ENCODE measurements at regions not wholly inside any gene's neighbourhood (a gene's known extent, or its start where the extent isn't known, plus 50 kb on each side); places are given as distances from the start of the nearest gene placed in this dataset.
"Not testable (repeated sequence)": the region's sequence is repeated elsewhere in the genome, so short reads cannot be mapped to it uniquely, and the experiment has no call there.

DNA sequence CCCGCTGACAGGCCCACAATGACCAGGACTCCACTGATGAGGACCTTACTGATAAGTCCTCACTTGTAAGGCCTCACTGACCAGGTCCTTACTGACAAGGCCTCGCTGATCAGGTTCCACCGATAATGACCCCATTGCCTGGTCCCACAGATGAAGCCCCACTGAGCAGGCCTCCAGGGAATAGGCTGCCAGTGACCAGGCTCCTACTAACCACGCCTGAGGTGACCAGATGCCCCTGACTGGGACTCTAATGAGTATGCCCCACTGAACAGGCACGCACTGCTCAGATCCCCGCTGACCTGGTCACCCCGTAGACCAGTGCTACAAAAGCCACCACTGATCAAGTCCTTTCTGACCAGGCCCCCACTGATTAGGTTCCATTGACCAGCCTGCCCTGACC, 241.2 kb downstream of the POTED start:
- in situ Hi-C loops (cut with HindIII; ENCODE audit: low pct_unique_long_range_greater_than_20kb, low sequenced_read_pairs); DNase-seq (ENCODE audit: low read depth): not testable (repeated sequence)

DNA sequence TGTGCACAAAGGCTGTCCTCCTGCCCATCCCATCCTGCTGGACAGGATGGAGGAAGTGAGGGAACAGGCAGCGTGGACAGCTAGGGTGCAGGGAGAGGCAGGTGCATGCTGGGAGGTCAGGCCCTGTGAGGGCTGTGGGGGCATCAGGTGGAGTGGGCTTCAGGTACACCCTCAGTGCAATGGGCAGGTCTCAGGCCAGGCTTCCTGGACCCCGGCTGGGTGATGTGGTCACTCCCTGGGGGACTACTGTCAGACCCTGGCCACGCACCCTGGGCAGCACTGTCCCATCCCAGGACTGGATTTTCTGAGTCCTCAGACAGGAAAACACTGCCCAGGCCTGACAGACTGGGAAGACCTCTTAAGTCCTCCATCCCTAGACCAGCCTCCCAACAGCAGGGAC, 239.9 kb downstream of the POTED start:
- DNase-seq (ENCODE audit: low read depth); in situ Hi-C loops (cut with HindIII; ENCODE audit: low pct_unique_long_range_greater_than_20kb, low sequenced_read_pairs): not testable (repeated sequence)

DNA sequence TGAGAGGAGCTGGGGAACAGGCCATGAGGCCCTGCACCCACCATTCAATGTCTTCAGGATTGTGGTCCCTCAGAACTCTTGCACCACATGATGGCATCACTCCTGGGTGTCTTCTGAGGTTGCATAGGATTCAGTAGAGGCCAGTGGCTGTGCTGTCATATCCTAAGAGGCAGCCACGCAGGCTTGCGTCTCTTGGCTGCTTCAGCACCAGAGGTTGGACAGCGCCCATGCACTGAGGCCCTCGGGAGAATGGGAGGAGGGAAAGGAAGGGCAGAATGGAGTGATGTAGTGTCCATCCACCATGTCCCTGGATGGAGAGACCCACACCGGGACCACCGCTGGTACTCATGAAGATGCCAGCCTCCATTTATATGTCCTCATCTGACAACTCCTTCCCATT, 237.1 kb downstream of the POTED start:
- DNase-seq (ENCODE audit: low read depth): peak; percentile 6
- in situ Hi-C loops (cut with HindIII; ENCODE audit: low pct_unique_long_range_greater_than_20kb, low sequenced_read_pairs): not testable (repeated sequence)

DNA sequence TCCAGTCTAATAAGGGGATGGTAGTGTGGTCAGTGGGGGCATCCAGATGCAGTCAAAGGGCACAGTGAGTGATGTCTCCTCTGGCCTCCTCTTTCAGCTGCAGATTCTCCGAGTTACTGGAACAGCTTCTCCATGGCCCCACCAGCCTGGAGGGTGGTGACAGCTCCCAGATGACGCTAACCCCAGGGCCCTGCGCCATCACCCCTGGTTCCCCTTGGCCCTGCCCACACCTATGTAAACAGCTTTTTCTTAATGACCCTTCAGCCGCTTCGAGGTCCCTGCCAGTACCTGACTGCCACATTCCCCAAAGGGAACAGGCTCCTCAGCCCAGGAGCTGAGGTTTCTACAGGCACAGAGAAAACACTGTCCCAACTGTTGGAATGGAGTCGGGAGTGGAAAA, 235.0 kb downstream of the POTED start:
- DNase-seq (ENCODE audit: low read depth); in situ Hi-C loops (cut with HindIII; ENCODE audit: low pct_unique_long_range_greater_than_20kb, low sequenced_read_pairs): not testable (repeated sequence)

DNA sequence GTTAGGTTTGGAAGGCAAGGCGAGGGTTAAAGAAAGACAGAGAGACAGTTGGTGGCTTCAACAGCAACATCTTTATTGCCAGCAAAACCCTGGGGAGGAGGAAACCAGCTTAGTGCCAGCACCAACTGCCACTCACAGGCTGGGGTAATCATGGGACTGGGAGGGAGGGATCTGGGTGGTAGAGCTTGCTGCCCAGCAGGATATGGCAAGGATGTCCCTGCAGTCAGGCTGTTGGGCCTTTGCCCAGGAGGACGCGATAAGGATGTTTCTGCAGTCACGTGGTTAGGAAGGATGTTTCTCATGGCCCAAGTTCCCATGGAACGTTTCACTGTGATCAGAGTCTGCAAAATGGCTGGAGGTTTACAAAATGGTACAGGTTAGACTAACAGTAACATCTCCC, 233.5 kb downstream of the POTED start:
- DNase-seq (ENCODE audit: low read depth); in situ Hi-C loops (cut with HindIII; ENCODE audit: low pct_unique_long_range_greater_than_20kb, low sequenced_read_pairs): not testable (repeated sequence)

DNA sequence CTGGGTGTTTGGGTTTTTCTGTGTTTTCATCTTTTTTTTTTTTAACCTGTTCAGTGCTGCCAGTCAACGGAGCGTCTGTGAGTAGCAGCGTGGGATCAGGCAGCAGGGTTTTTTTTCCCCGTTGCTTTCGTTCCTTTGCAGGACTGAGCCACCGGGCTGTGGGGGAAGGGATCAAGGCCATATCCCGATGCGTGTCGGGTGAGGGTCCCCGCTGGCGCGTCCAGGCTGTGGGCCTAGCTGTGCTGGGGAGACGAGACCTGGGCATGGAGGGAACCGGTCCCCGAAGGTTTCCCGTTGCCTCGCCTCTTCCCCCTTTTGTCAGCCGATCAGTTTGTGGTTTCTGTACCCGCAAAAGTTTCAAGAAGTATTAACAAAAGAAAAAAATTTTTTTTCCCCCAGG, 218.1 kb downstream of the POTED start:
- in situ Hi-C loops (cut with HindIII; ENCODE audit: low pct_unique_long_range_greater_than_20kb, low sequenced_read_pairs); DNase-seq (ENCODE audit: low read depth): not testable (repeated sequence)

DNA sequence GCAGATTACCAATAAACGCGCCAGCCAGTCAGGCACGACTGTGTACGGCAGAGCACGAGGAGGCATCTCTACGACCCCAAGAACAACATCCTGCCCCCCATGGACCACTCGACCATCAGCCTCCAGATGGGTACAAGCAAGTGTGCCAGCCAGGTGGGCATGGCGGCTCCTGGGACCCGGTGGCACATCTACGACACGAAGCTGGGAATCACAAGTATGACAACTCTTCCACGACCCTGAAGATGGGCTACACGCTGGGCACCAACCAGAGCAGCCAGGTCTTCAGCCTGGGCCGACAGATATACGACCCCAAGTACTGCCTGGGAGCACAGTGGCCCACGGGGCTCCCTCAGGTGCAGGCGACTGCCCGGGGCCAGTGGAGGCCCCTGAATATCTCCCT, 217.6 kb downstream of the POTED start:
- in situ Hi-C loops (cut with HindIII; ENCODE audit: low pct_unique_long_range_greater_than_20kb, low sequenced_read_pairs): no loop called here
- no peak for DNase-seq (ENCODE audit: low read depth)

DNA sequence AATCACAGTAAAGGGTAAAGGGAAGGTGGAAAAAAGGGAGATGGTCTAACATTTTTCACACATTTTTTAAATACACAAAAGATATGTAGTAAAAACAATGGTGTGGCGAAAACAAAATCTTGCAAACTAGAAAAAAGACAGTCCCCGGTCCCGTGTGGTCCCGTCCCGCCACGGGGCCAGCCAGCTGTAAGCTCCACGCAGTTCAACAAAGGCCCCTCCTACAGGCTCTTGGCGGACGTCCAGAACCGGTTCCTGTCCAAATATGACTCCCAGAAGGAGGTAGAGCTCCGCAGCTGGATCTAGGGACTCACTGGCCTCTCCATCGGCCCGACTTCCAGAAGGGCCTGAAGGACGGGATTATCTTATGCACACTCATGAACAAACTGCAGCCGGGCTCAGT, 216.9 kb downstream of the POTED start:
- DNase-seq (ENCODE audit: low read depth); in situ Hi-C loops (cut with HindIII; ENCODE audit: low pct_unique_long_range_greater_than_20kb, low sequenced_read_pairs): not testable (repeated sequence)

DNA sequence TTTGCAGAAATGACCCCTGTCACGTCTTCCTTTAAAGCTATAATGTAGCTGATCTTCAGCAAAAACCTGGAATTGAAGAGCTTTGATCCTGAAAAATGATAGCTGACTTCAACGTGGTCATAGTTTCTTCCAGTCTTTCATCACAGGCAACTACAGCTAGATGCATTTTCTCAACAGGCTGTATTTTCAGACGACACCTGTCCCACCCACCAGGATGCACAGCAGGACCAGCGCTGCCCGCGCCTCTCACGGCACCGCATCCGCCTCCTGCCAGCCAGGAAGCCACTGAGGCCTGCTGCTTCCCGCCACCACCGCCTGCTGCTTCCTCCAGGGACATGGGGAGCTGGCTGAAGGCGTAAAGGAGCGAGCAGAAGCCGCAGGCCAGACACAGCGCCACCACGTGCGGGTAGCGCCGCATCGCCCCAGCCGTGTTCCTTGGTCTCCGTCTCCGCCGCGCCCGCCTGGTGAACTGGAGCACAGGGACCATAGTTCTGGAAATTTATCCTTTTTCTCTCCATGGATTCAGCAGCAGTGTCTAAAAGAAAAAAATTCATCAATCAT, 215.7 kb downstream of the POTED start:
- DNase-seq (ENCODE audit: low read depth); in situ Hi-C loops (cut with HindIII; ENCODE audit: low pct_unique_long_range_greater_than_20kb, low sequenced_read_pairs): not testable (repeated sequence)

DNA sequence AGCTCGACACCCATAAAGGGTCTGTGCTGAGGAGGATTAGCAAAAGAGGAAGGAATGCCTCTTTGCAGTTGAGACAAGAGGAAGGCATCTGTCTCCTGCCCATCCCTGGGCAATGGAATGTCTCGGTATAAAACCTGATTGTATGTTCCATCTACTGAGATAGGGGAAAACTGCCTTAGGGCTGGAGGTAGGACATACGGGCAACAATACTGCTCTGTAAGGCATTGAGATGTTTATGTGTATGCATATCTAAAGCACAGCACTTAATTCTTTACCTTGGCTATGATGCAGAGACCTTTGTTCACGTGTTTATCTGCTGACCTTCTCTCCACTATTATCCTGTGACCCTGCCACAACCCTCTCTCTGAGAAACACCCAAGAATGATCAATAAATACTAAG, 210.7 kb downstream of the POTED start:
- DNase-seq (ENCODE audit: low read depth); in situ Hi-C loops (cut with HindIII; ENCODE audit: low pct_unique_long_range_greater_than_20kb, low sequenced_read_pairs): not testable (repeated sequence)

DNA sequence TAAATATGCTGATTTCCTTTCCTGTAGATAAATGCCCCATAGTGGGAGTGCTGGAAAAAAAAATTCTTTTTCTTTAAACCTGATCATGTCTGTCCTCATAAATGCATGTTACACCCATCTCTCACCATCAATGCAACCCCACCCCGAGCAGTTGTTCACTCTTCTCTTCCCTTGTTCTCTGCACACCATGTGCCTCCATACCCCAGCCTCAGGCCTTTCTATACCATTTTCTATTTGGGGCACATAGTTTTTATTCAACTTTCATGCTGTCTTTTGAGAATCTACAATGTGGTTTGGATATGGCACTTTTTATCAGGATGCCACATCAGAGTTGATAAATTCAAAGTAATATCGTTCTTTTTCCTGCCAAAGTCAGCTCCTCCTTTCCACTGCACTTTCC, 202.6 kb downstream of the POTED start:
- in situ Hi-C loops (cut with HindIII; ENCODE audit: low pct_unique_long_range_greater_than_20kb, low sequenced_read_pairs); DNase-seq (ENCODE audit: low read depth): not testable (repeated sequence)

DNA sequence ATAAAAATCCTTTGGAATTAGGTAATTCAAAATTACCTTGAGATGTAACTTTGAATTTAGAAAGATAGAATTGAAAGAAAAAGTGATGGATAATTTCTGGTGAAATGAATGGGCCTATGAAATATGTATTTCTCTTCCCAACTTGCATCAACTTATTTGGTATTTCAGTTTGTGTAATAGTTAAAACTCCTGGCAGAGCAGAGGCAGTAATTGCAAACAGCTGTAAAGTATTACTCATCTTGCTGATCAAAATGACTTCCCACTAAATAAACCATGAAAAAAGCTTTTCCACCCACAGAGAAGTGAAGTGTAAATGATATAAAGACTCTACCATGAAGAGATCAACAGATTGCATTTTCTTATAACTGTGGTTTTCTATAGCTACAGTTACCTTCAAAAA, 201.0 kb downstream of the POTED start:
- in situ Hi-C loops (cut with HindIII; ENCODE audit: low pct_unique_long_range_greater_than_20kb, low sequenced_read_pairs); DNase-seq (ENCODE audit: low read depth): not testable (repeated sequence)

DNA sequence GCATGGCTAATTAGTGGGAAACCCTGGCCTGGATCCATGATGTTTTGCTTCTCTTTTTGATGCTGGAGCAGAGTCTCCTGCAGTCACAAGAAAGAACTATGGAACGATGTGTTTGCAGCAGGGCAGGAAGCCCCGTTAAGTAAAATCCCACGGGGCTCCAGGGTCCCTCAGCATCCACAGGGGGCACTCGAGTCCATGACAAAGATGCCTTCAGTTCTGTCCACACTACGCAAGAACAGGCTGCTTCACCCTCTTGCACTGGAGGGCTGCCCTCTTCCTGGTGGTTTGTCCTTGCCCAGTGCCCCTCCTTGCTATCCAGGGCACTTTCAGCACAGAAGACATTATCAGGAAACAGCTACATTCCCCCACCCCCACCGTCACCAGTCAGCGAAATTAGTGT, 196.9 kb downstream of the POTED start:
- DNase-seq (ENCODE audit: low read depth); in situ Hi-C loops (cut with HindIII; ENCODE audit: low pct_unique_long_range_greater_than_20kb, low sequenced_read_pairs): not testable (repeated sequence)

DNA sequence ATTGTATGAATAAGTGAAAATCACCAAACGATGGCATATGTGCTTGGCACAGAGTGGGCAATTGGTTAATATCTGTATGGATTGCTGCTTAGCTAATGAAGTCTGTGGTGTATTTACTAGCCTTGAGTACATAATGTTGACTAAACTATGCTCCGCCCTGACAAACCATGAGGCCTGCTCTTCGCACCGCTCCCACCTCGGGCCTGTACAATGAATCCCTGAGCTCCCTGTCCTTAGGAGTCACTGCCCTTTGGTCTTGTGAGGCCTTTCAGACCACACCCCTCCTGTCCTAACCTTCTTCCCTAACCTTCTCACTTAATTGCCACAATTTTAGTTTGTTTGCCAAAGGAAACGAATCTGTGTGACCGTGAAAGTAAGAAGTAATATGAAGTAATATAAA, 193.2 kb downstream of the POTED start:
- DNase-seq (ENCODE audit: low read depth); in situ Hi-C loops (cut with HindIII; ENCODE audit: low pct_unique_long_range_greater_than_20kb, low sequenced_read_pairs): not testable (repeated sequence)

Measured in Caki2 (cell line).